Ovary (tissue), 7 donors: ENCODE measurements at regions not wholly inside any gene's neighbourhood (a gene's known extent, or its start where the extent isn't known, plus 50 kb on each side); places are given as distances from the start of the nearest gene placed in this dataset.

Experiments used
- DNase-seq, 5 donors: peaks; one replicate each; pipeline ENCODE4 v3.0.0-alpha.2; 2019 to 2020
- H3K27ac ChIP-seq, 2 donors: fragments of 200-600 bp; one replicate each; pipeline versions ENCODE4 v1.5.1 to v1.8.0; 2019 to 2022
- H3K27me3 ChIP-seq: fragments of 200-600 bp; one replicate; pipeline ENCODE4 v1.8.0; 2022
- H3K36me3 ChIP-seq: fragments of 200-600 bp; sonication (generic); one replicate; pipeline ENCODE4 v1.5.1; 2019
- H3K4me1 ChIP-seq: one replicate; pipeline ENCODE4 v1.8.1; 2013; ENCODE audit warnings: mild to moderate bottlenecking, moderate library complexity; ENCODE audit not compliant: insufficient read depth
- H3K4me3 ChIP-seq: fragments of 200-600 bp; sonication (generic); one replicate; pipeline ENCODE4 v1.5.1; 2017
- H3K9me3 ChIP-seq, 2 donors: fragments of 200-600 bp in 1 of 2; sonication (generic) in 1 of 2; one replicate each; pipeline versions ENCODE4 v1.5.1 to v1.8.1; 2013 to 2019; ENCODE audit warnings: mild to moderate bottlenecking in 1 of 2, moderate library complexity in 1 of 2
- CTCF ChIP-seq, 3 donors: fragments of 450-650 bp in 2 of 3; fragments of 200-600 bp in 1 of 3; IDR thresholded peaks; one replicate each; pipeline versions ENCODE4 v1.5.1 to v1.8.0; 2016 to 2022; ENCODE audit warnings: antibody characterized with exemption in 3 of 3, mild to moderate bottlenecking in 1 of 3
- EP300 ChIP-seq: sonication (generic); formaldehyde crosslinking; IDR thresholded peaks from one replicate; pipeline ENCODE4 v1.6.1; 2017; ENCODE audit warnings: antibody characterized with exemption
- POLR2A ChIP-seq: fragments of 450-650 bp; IDR thresholded peaks from one replicate; pipeline ENCODE4 v1.6.1; 2017; ENCODE audit warnings: antibody characterized with exemption, mild to moderate bottlenecking, moderate library complexity
- WGBS, 3 donors: extraction: QIAGEN DNeasy Blood & Tissue Kit in 1 of 3; methylation state at CpG; one replicate each; pipeline versions ENCODE4 v1.1.5 to v1.1.7; 2013 to 2017; 5-methylcytosine and 5-hydroxymethylcytosine counted together
- intact Hi-C, 4 donors: fragments of 100-400 bp; cut with DNase I; formaldehyde crosslinking; loops; one replicate each; pipeline versions ENCODE4 v1.11.0 to v1.15.1; 2022 to 2023
- donor health status: DM: no; HTN: no; CAD: no; lungs with moderate emphysema.
- donor health status: DM: no; HTN: no; CAD: no.
- donor health status: Bipolar disorder and iron deficiency.
- donor health status: DM: no; HTN: no; CAD: no.
- donor health status: DM: yes; HTN: yes; CAD: no.

DNA sequence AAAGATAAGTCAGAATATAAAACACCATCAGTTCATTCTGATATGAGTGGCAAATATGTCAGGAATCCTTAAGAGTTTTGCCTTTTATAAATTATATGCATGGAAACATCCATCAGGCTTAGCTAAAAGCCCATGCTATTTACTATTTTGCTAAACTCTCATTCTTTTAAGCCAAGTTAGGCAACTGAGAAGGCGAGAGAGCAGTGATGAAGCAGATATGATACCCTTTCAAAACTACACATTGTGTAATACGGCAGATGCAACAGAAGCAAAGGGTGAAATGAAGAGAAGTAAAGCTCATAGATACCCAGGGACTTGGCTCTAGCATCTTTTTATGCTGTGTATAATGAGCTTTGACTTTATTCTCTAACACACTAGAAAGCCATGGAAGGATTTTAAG lies 95.8 kb downstream of the SLIT2 start:
- H3K4me3 ChIP-seq: no peak overlapping the region
- H3K27me3 ChIP-seq: no peaks in the 10 kb centered on the region
- H3K36me3 ChIP-seq: no peaks in the 10 kb centered on the region
- H3K27ac ChIP-seq: no peak overlapping the region
- H3K9me3 ChIP-seq: no peaks in the 10 kb centered on the region
- intact Hi-C loops: no loop called here
- TF ChIP-seq POLR2A (no peak), EP300 (no peak), CTCF (IDR thresholded peaks at IDR 0.05) (no peak)
- 78 to 92% (median 87%) methylated on average over 2 of the region's 2 CpGs for WGBS, 3 donors
- no peak for DNase-seq
- H3K4me1 ChIP-seq: no peaks in the 10 kb centered on the region

DNA sequence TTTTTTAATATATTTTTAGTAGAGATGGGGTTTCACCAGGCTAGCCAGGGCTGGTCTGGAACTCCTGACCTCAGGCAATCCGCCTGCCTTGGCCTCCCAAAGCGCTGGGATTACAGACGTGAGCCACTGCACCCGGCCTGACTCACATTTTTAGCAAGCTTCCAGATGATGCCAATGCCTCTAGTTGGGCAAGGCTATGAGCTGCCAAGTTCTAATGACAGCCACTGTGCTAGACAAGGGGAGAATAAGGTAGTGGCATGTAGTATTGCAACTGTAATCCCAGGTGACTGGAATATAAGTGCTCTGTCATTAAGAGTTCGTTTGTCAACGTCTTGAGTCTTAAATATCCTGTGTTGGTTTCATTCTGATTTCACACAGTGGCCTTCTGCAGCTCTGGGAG lies 96.7 kb downstream of the SLIT2 start:
- intact Hi-C loops: no loop called here
- Histone ChIP-seq H3K27me3 (no peaks in the 10 kb centered on the region), H3K36me3 (no peaks in the 10 kb centered on the region), H3K9me3 (no peaks in the 10 kb centered on the region), H3K27ac (no peak overlapping the region), H3K4me1 (no peaks in the 10 kb centered on the region), H3K4me3 (no peak overlapping the region)
- no peak for TF ChIP-seq EP300
- no peak for TF ChIP-seq POLR2A
- no peak for DNase-seq
- 85 to 89% (median 88%) methylated on average over 6 of the region's 6 CpGs for WGBS, 3 donors

GRCh38 chr4:20351360-20352162 lies 99.9 kb downstream of the SLIT2 start:
- TF ChIP-seq POLR2A (no peak), EP300 (no peak)
- H3K4me1 ChIP-seq: no peaks in the 10 kb centered on the region
- WGBS, 3 donors: 75 to 83% (median 78%) methylated on average over 2 of the region's 2 CpGs
- DNase-seq: no peak
- H3K4me3 ChIP-seq: no peak overlapping the region
- H3K27me3 ChIP-seq: no peaks in the 10 kb centered on the region
- no peaks in the 10 kb centered on the region for H3K36me3 ChIP-seq
- intact Hi-C loops: no loop called here
- H3K27ac ChIP-seq: no peak overlapping the region
- H3K9me3 ChIP-seq: no peaks in the 10 kb centered on the region

- H3K4me1 ChIP-seq: no peaks in the 10 kb centered on the region
- TF ChIP-seq POLR2A (no peak), EP300 (no peak), CTCF (IDR thresholded peaks at IDR 0.05) (no peak)
- no peak overlapping the region for H3K27ac ChIP-seq
- H3K4me3 ChIP-seq: no peak overlapping the region
- no peaks in the 10 kb centered on the region for H3K9me3 ChIP-seq
- intact Hi-C loops: no loop called here
- no peak for DNase-seq
- WGBS, 3 donors: 86 to 94% (median 94%) methylated on average over 1 of the region's 1 CpG
- no peaks in the 10 kb centered on the region for H3K36me3 ChIP-seq
- no peaks in the 10 kb centered on the region for H3K27me3 ChIP-seq
These were observed 100.4 kb downstream of the SLIT2 start for GRCh38 chr4:20352163-20352431.

DNA sequence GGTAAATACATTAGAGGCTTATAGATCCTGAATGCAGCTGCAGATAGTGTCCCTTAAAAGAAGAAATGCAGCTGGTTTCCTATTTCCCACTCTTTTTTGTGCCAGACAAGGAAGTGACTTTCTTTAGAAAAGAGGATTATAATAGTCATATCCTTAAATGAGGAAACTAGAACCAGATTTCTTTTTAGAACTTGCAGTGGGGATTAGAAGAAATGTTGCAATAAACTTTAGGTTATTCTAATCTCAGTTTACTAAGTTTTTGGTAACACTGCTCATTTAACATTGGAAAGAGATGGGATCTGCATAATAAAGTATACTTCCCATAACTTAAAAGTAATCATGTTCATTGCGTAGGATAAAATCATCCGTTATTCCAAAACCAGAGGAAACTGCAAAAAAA lies 101.9 kb downstream of the SLIT2 start:
- Histone ChIP-seq H3K27me3 (no peaks in the 10 kb centered on the region), H3K36me3 (no peaks in the 10 kb centered on the region), H3K9me3 (no peaks in the 10 kb centered on the region), H3K4me3 (no peak overlapping the region), H3K27ac (no peak overlapping the region), H3K4me1 (no peaks in the 10 kb centered on the region)
- TF ChIP-seq CTCF (IDR thresholded peaks at IDR 0.05) (no peak), EP300 (no peak), POLR2A (no peak)
- 74 to 88% (median 84%) methylated on average over 2 of the region's 2 CpGs for WGBS, 3 donors
- intact Hi-C loops: no loop called here
- no peak for DNase-seq
